SK-N-MC (cell line): ENCODE measurements at regions not wholly inside any gene's neighbourhood (a gene's known extent, or its start where the extent isn't known, plus 50 kb on each side); places are given as distances from the start of the nearest gene placed in this dataset.

Source experiments
- DNase-seq: peaks from one replicate; pipeline ENCODE4 v3.0.0-alpha.2; 2011; ENCODE audit warnings: low read depth, low spot score
- H3K27ac ChIP-seq: fragments of 200-600 bp; sonication (generic); 2 replicates; pipeline ENCODE4 v1.5.1; 2016; ENCODE audit warnings: mixed run types
- H3K36me3 ChIP-seq: fragments of 200-600 bp; sonication (generic); 2 replicates; pipeline ENCODE4 v1.6.1; 2017; ENCODE audit warnings: antibody characterized with exemption, low read length, mixed read lengths; ENCODE audit not compliant: insufficient read depth
- H3K4me3 ChIP-seq: fragments of 200-600 bp; sonication (generic); 2 replicates; pipeline ENCODE4 v1.5.1; 2016
- H3K9ac ChIP-seq: fragments of 200-600 bp; sonication (generic); 2 replicates; pipeline ENCODE4 v1.8.0; 2017; ENCODE audit warnings: mixed run types, mixed read lengths; ENCODE audit not compliant: insufficient read length
- H3K9me3 ChIP-seq: fragments of 200-600 bp; sonication (generic); 2 replicates; pipeline ENCODE4 v1.6.1; 2017; ENCODE audit warnings: low read depth, mild to moderate bottlenecking, antibody characterized with exemption, low read length, moderate library complexity, mixed read lengths
- EZH2 ChIP-seq: fragments of 200-600 bp; sonication (generic); IDR thresholded peaks from one replicate; pipeline ENCODE4 v1.6.1; 2017; ENCODE audit warnings: antibody characterized with exemption
- FOXP2 ChIP-seq: optimal IDR thresholded peaks from 2 replicates; pipeline ENCODE3; 2011; ENCODE audit warnings: mild to moderate bottlenecking, moderate library complexity; ENCODE audit not compliant: insufficient read depth; ENCODE audit errors: extremely low read length, control extremely low read depth
- POLR2AphosphoS5 ChIP-seq: IDR thresholded peaks from 2 replicates; pipeline ENCODE4 v1.6.1; 2012; ENCODE audit warnings: mild to moderate bottlenecking, low read depth, low read length, borderline replicate concordance

GRCh38 chr1:87785386-87785785 lies 456.7 kb downstream of the LMO4 start:
- H3K9ac ChIP-seq = no peak overlapping the region
- no peaks in the 10 kb centered on the region for H3K9me3 ChIP-seq
- no peak for DNase-seq
- H3K27ac ChIP-seq = no peak overlapping the region
- TF ChIP-seq POLR2AphosphoS5 = no peak
- no peak for TF ChIP-seq EZH2
- TF ChIP-seq FOXP2 = no peak
- H3K36me3 ChIP-seq = no peaks in the 10 kb centered on the region
- no peak overlapping the region for H3K4me3 ChIP-seq

- TF ChIP-seq POLR2AphosphoS5 = no peak
- TF ChIP-seq EZH2 = no peak
- no peak for TF ChIP-seq FOXP2
- Histone ChIP-seq H3K9ac (no peak overlapping the region), H3K4me3 (no peak overlapping the region), H3K36me3 (no peaks in the 10 kb centered on the region), H3K9me3 (no peaks in the 10 kb centered on the region), H3K27ac (no peak overlapping the region)
- DNase-seq = no peak
Measured at GRCh38 chr1:87786229-87786628, 457.5 kb downstream of the LMO4 start.

- DNase-seq = no peak
- Histone ChIP-seq H3K27ac (no peak overlapping the region), H3K36me3 (no peaks in the 10 kb centered on the region), H3K9me3 (no peaks in the 10 kb centered on the region), H3K4me3 (no peak overlapping the region), H3K9ac (no peak overlapping the region)
- TF ChIP-seq FOXP2 (no peak), POLR2AphosphoS5 (no peak), EZH2 (no peak)
Measured at GRCh38 chr1:87786861-87787545, 458.3 kb downstream of the LMO4 start.

- Histone ChIP-seq H3K9me3 (no peaks in the 10 kb centered on the region), H3K4me3 (no peak overlapping the region), H3K27ac (no peak overlapping the region), H3K36me3 (no peaks in the 10 kb centered on the region), H3K9ac (no peak overlapping the region)
- DNase-seq = no peak
- no peak for TF ChIP-seq POLR2AphosphoS5
- TF ChIP-seq FOXP2 = no peak
- no peak for TF ChIP-seq EZH2
Measured at GRCh38 chr1:87787551-87787950, 458.9 kb downstream of the LMO4 start.

- Histone ChIP-seq H3K36me3 (no peaks in the 10 kb centered on the region), H3K9me3 (no peaks in the 10 kb centered on the region)
- TF ChIP-seq FOXP2 (no peak), POLR2AphosphoS5 (no peak), EZH2 (no peak)
Measured at GRCh38 chr1:87790756-87791155, 462.1 kb downstream of the LMO4 start.

GRCh38 chr1:87791931-87792740 lies 463.5 kb downstream of the LMO4 start:
- Histone ChIP-seq H3K9ac (no peak overlapping the region), H3K4me3 (no peak overlapping the region), H3K27ac (no peak overlapping the region), H3K36me3 (no peaks in the 10 kb centered on the region), H3K9me3 (no peaks in the 10 kb centered on the region)
- no peak for DNase-seq
- TF ChIP-seq POLR2AphosphoS5 (no peak), FOXP2 (no peak), EZH2 (no peak)

More at GRCh38 chr1:87790756-87791155, 462.1 kb downstream of the LMO4 start:
- no peak for DNase-seq
- H3K27ac ChIP-seq = no peak overlapping the region
- no peak overlapping the region for H3K4me3 ChIP-seq
- H3K9ac ChIP-seq = no peak overlapping the region

- TF ChIP-seq POLR2AphosphoS5 (no peak), EZH2 (no peak), FOXP2 (no peak)
- Histone ChIP-seq H3K9me3 (no peaks in the 10 kb centered on the region), H3K36me3 (no peaks in the 10 kb centered on the region), H3K27ac (no peak overlapping the region), H3K4me3 (no peak overlapping the region), H3K9ac (no peak overlapping the region)
- no peak for DNase-seq
Measured at GRCh38 chr1:87794788-87795614, 466.3 kb downstream of the LMO4 start.
